Caco-2 (cell line): ENCODE measurements at regions not wholly inside any gene's neighbourhood (a gene's known extent, or its start where the extent isn't known, plus 50 kb on each side); places are given as distances from the start of the nearest gene placed in this dataset.

Source experiments
- BruUV-seq: library from RNA; stranded (reverse); fragments of 400-500 nt; replicated peaks from 2 replicates; lab custom pipeline; 2021; lab: Mats Ljungman, UMichigan
- CTCF ChIA-PET: fragments of 300-600 bp; sonication (Branson Sonifier 250); formaldehyde crosslinking; loops from one replicate; lab custom pipeline; 2022; ENCODE audit warnings: antibody characterized with exemption; lab: Charles Lee
- POLR2A ChIA-PET: fragments of 300-600 bp; sonication (Branson Sonifier 250); formaldehyde crosslinking; loops from one replicate; lab custom pipeline; 2022; ENCODE audit warnings: antibody characterized with exemption; lab: Charles Lee
- DNase-seq, 2 experiments: peaks; one replicate each; pipeline versions ENCODE4 v3.0.0 to v3.0.0-alpha.2; 2020 to 2022
- H3K27me3 ChIP-seq: replicated peaks from 2 replicates; pipeline ENCODE4 v1.6.0; 2011; ENCODE audit warnings: low read length; ENCODE audit not compliant: control insufficient read depth, insufficient read depth
- H3K36me3 ChIP-seq: 2 replicates; pipeline ENCODE4 v1.5.1; 2011; ENCODE audit warnings: low read length; ENCODE audit not compliant: control insufficient read depth, insufficient read depth
- H3K4me1 ChIP-seq: fragments of 250-450 bp; sonication (Bioruptor Pico); 2 replicates; pipeline ENCODE4 v1.5.1; 2020; ENCODE audit warnings: mild to moderate bottlenecking
- H3K4me3 ChIP-seq: 2 replicates; pipeline ENCODE4 v1.5.1; 2011; ENCODE audit warnings: low read depth, mild to moderate bottlenecking, control low read depth, low read length
- H3K9me3 ChIP-seq: fragments of 250-450 bp; sonication (Bioruptor Pico); 2 replicates; pipeline ENCODE4 v1.5.1; 2020; ENCODE audit warnings: mild to moderate bottlenecking, moderate library complexity
- H3K27ac Mint-ChIP-seq: one replicate; pipeline ENCODE4 v1.8.0; 2022; ENCODE audit warnings: mixed read lengths; ENCODE audit not compliant: unreplicated experiment
- H3K27me3 Mint-ChIP-seq: one replicate; pipeline ENCODE4 v1.8.0; 2022; ENCODE audit warnings: mixed read lengths; ENCODE audit not compliant: insufficient read depth, unreplicated experiment
- H3K36me3 Mint-ChIP-seq: one replicate; pipeline ENCODE4 v1.8.0; 2022; ENCODE audit warnings: mild to moderate bottlenecking, mixed read lengths; ENCODE audit not compliant: insufficient read depth, unreplicated experiment
- H3K4me1 Mint-ChIP-seq: one replicate; pipeline ENCODE4 v1.8.0; 2022; ENCODE audit warnings: low read depth, mixed read lengths; ENCODE audit not compliant: unreplicated experiment
- H3K4me3 Mint-ChIP-seq: one replicate; pipeline ENCODE4 v1.8.0; 2022; ENCODE audit warnings: mild to moderate bottlenecking, moderate library complexity, mixed read lengths; ENCODE audit not compliant: unreplicated experiment
- H3K9me3 Mint-ChIP-seq: one replicate; pipeline ENCODE4 v1.8.0; 2022; ENCODE audit warnings: mixed read lengths; ENCODE audit not compliant: unreplicated experiment
- intact Hi-C: fragments of 100-400 bp; cut with micrococcal nuclease; formaldehyde crosslinking; loops from one replicate; pipeline ENCODE4 v1.10.0; 2022; ENCODE audit not compliant: unreplicated experiment
- TF ChIP-seq, protein P1 (sequence below), 2 experiments: fragments of 200-600 bp in 1 of 2; IDR thresholded peaks; 1 replicate in 1 of 2; 2 replicates in 1 of 2; pipeline versions ENCODE4 v1.5.1 to v1.8.0; 2011 to 2022; ENCODE audit warnings: antibody characterized with exemption in 1 of 2, control low read depth in 1 of 2, inconsistent platforms in 1 of 2, low read depth in 1 of 2, low read length in 1 of 2, mild to moderate bottlenecking in 1 of 2, moderate library complexity in 1 of 2; ENCODE audit not compliant: insufficient read depth in 1 of 2, severe bottlenecking in 1 of 2, unreplicated experiment in 1 of 2

DNA sequence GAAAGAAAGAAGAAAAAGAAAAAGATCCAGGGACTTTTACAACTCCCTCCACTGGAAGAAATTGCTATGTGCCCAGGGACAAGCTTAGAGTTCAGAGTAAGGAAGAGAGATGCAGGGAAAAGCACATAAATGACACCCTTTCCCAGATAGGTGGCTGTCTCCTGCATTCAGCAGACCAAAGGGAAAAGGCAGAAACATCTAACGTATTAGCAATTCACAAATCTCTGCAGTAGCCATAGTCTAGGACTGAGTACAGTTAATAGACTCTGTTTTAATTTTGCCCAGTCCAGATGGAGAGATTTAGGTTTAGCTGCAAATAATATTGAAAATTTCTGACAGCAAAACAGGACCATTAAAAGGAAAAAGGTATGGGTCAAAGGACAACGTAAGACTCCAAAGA, 71.3 kb upstream of the TNFRSF21 start:
- Mint-ChIP-seq H3K9me3 (peaks cover 21% of the 10 kb centered on the region), H3K36me3 (no peaks in the 10 kb centered on the region), H3K27me3 (no peaks in the 10 kb centered on the region), H3K27ac (no peak overlapping the region), H3K4me1 (no peaks in the 10 kb centered on the region), H3K4me3 (no peak overlapping the region)
- intact Hi-C loops = no loop called here
- no peaks in the 10 kb centered on the region for H3K27me3 ChIP-seq
- 0 out of 2 replicates have a peak, but pooled peaks cover 3% of the 10 kb centered on the region for H3K9me3 ChIP-seq
- DNase-seq = no peak
- no peaks in the 10 kb centered on the region for H3K36me3 ChIP-seq
- ChIA-PET CTCF (interaction anchor here (0.6 kb wide), 1 partner anchor 56 kb away, joined by 3 read pairs; no protein-coding TSS in a partner anchor), POLR2A (no interaction called here)
- 0 out of 2 replicates have a peak, but pooled peaks cover 5% of the 10 kb centered on the region for H3K4me1 ChIP-seq
- no peak overlapping the region for H3K4me3 ChIP-seq
- TF ChIP-seq, protein P1, sequence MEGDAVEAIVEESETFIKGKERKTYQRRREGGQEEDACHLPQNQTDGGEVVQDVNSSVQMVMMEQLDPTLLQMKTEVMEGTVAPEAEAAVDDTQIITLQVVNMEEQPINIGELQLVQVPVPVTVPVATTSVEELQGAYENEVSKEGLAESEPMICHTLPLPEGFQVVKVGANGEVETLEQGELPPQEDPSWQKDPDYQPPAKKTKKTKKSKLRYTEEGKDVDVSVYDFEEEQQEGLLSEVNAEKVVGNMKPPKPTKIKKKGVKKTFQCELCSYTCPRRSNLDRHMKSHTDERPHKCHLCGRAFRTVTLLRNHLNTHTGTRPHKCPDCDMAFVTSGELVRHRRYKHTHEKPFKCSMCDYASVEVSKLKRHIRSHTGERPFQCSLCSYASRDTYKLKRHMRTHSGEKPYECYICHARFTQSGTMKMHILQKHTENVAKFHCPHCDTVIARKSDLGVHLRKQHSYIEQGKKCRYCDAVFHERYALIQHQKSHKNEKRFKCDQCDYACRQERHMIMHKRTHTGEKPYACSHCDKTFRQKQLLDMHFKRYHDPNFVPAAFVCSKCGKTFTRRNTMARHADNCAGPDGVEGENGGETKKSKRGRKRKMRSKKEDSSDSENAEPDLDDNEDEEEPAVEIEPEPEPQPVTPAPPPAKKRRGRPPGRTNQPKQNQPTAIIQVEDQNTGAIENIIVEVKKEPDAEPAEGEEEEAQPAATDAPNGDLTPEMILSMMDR (IDR thresholded peaks at IDR 0.05; ENCODE audit: insufficient read depth in 1 of 2, low read depth in 1 of 2, low read length in 1 of 2, severe bottlenecking in 1 of 2, unreplicated experiment in 1 of 2) = no peak
- no TSS peak for BruUV-seq

DNA sequence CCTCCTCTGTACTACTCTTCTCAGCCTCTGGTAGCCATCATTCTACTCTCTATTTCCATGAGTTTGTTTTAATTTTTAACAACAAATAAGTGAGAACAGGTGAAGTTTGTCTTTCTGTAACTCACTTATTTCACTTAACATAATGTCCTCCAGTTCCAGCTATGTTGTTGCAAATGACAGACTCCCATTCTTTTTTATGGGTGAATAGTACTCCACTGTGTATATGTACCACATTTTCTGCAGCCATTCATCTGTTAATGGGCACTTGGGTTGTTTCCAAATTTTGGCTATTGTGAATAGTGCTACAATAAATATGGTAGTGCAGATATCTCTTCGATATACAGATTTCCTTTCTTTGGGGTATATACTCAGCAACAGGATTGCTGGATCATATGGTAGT, 73.7 kb upstream of the TNFRSF21 start:
- 0 out of 2 replicates have a peak, but pooled peaks cover 10% of the 10 kb centered on the region for H3K9me3 ChIP-seq
- H3K4me3 ChIP-seq = no peak overlapping the region
- no peaks in the 10 kb centered on the region for H3K27me3 Mint-ChIP-seq
- CTCF ChIA-PET = no interaction called here
- BruUV-seq = no TSS peak
- POLR2A ChIA-PET = no interaction called here
- intact Hi-C loops = no loop called here
- H3K36me3 ChIP-seq = no peaks in the 10 kb centered on the region
- no peaks in the 10 kb centered on the region for H3K36me3 Mint-ChIP-seq
- H3K27ac Mint-ChIP-seq = no peak overlapping the region
- H3K9me3 Mint-ChIP-seq = peaks cover 44% of the 10 kb centered on the region
- TF ChIP-seq, protein P1 (IDR thresholded peaks at IDR 0.05; ENCODE audit: insufficient read depth in 1 of 2, low read depth in 1 of 2, low read length in 1 of 2, severe bottlenecking in 1 of 2, unreplicated experiment in 1 of 2) = no peak
- no peak for DNase-seq
- no peaks in the 10 kb centered on the region for H3K4me1 Mint-ChIP-seq
- no peaks in the 10 kb centered on the region for H3K27me3 ChIP-seq
- H3K4me1 ChIP-seq = 0 out of 2 replicates have a peak, but pooled peaks cover 5% of the 10 kb centered on the region
- H3K4me3 Mint-ChIP-seq = no peak overlapping the region

DNA sequence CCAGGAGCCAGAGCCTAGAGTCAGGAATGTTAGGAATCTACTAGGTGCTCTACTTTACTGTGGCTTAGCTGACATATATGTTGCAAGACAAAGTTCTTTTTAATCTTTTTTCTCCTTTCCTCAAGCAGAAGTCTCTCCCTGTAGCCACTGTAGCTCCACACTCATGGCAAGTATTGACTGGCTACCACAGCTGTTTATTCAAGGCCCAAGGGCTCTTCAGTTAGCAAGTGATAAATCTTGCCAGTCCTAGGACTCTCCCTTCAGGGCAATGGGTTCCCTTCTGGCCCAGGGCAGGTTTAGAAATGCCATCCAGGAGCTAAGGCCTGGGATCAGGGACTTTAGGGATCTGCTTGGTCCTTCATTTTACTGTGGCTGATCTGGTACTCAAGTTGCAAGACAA, 82.0 kb upstream of the TNFRSF21 start:
- CTCF ChIA-PET = no interaction called here
- POLR2A ChIA-PET = no interaction called here
- peak overlapping the region; percentile 39 for H3K27ac Mint-ChIP-seq

More for the DNA sequence above, 82.0 kb upstream of the TNFRSF21 start:
- Histone ChIP-seq H3K27me3 (no peaks in the 10 kb centered on the region), H3K9me3 (0 out of 2 replicates have a peak, but pooled peaks cover 4% of the 10 kb centered on the region), H3K36me3 (no peaks in the 10 kb centered on the region), H3K4me1 (no peaks in the 10 kb centered on the region), H3K4me3 (no peak overlapping the region)
- H3K4me1 Mint-ChIP-seq = peaks cover 9% of the 10 kb centered on the region
- no peaks in the 10 kb centered on the region for H3K36me3 Mint-ChIP-seq
- no TSS peak for BruUV-seq
- TF ChIP-seq, protein P1 (IDR thresholded peaks at IDR 0.05; ENCODE audit: insufficient read depth in 1 of 2, low read depth in 1 of 2, low read length in 1 of 2, severe bottlenecking in 1 of 2, unreplicated experiment in 1 of 2) = no peak
- H3K27me3 Mint-ChIP-seq = no peaks in the 10 kb centered on the region
- intact Hi-C loops = no loop called here
- peaks cover 38% of the 10 kb centered on the region for H3K9me3 Mint-ChIP-seq
- DNase-seq = no peak
- H3K4me3 Mint-ChIP-seq = no peak overlapping the region
